H1 (cell line): ENCODE measurements at regions not wholly inside any gene's neighbourhood (a gene's known extent, or its start where the extent isn't known, plus 50 kb on each side); places are given as distances from the start of the nearest gene placed in this dataset.

Experiments
- CTCF ChIA-PET: fragments of 300-600 bp; sonication (Branson Sonifier 250); formaldehyde crosslinking; loops from one replicate; lab custom pipeline; 2021; ENCODE audit not compliant: partially characterized antibody; lab: Charles Lee
- POLR2A ChIA-PET: fragments of 300-600 bp; sonication (Branson Sonifier 250); formaldehyde crosslinking; loops from one replicate; lab custom pipeline; 2021; ENCODE audit warnings: inconsistent platforms; ENCODE audit not compliant: partially characterized antibody; lab: Charles Lee
- DNase-seq, 2 experiments: peaks; one replicate each; pipeline versions ENCODE4 v3.0.0 to v3.0.0-alpha.2; 2010 to 2022; ENCODE audit warnings: low spot score in 2 of 2, low read depth in 1 of 2, mixed read lengths in 1 of 2
- FAIRE-seq: peaks from 2 replicates; lab custom pipeline; 2011; peaks lifted over from hg19 to GRCh38; lab: Jason Lieb, UNC
- H2AFZ ChIP-seq: 2 replicates; pipeline ENCODE4 v1.8.1; 2012; ENCODE audit warnings: low read length, inconsistent platforms
- H2AK5ac ChIP-seq: 2 replicates; pipeline ENCODE4 v1.6.1; 2013; ENCODE audit warnings: low read depth, low read length
- H2BK120ac ChIP-seq: replicated peaks from 2 replicates; pipeline ENCODE3; 2013; ENCODE audit warnings: low read depth, low read length, inconsistent platforms
- H2BK12ac ChIP-seq: 2 replicates; pipeline ENCODE4 v1.6.1; 2013; ENCODE audit warnings: low read depth, low read length
- H2BK15ac ChIP-seq: 2 replicates; pipeline ENCODE4 v1.6.1; 2013; ENCODE audit warnings: low read length
- H2BK20ac ChIP-seq: 2 replicates; pipeline ENCODE4 v1.6.1; 2013; ENCODE audit warnings: low read length
- H2BK5ac ChIP-seq: 2 replicates; pipeline ENCODE4 v1.6.1; 2013; ENCODE audit warnings: low read depth, low read length
- H3K14ac ChIP-seq: 2 replicates; pipeline ENCODE4 v1.6.1; 2013; ENCODE audit warnings: inconsistent platforms; ENCODE audit not compliant: insufficient read length
- H3K18ac ChIP-seq: 2 replicates; pipeline ENCODE4 v1.6.1; 2013; ENCODE audit warnings: low read length; ENCODE audit errors: extremely low read depth
- H3K23ac ChIP-seq: 2 replicates; pipeline ENCODE4 v1.6.1; 2013; ENCODE audit warnings: inconsistent platforms; ENCODE audit not compliant: insufficient read length
- H3K23me2 ChIP-seq: 2 replicates; pipeline ENCODE4 v1.6.1; 2013; ENCODE audit warnings: low read depth, low read length
- H3K27ac ChIP-seq: 2 replicates; pipeline ENCODE4 v1.6.1; 2011; ENCODE audit warnings: low read depth, low read length, inconsistent platforms
- H3K27me3 ChIP-seq, 4 experiments: replicated peaks in 1 of 4; 1 replicate in 1 of 4; 2 replicates in 3 of 4; pipeline versions ENCODE4 v1.6.1 to v1.8.1; 2011 to 2013; ENCODE audit warnings: low read length in 3 of 4, mild to moderate bottlenecking in 3 of 4, inconsistent platforms in 2 of 4, mixed read lengths in 2 of 4, moderate library complexity in 1 of 4; ENCODE audit not compliant: control insufficient read depth in 3 of 4, insufficient read depth in 3 of 4; ENCODE audit errors: extremely low read depth in 1 of 4
- H3K36me3 ChIP-seq, 4 experiments: 2 replicates each; pipeline versions ENCODE4 v1.6.1 to v1.8.1; 2011 to 2013; ENCODE audit warnings: mild to moderate bottlenecking in 4 of 4, low read length in 3 of 4, moderate library complexity in 2 of 4, control low read depth in 1 of 4, inconsistent platforms in 1 of 4; ENCODE audit not compliant: insufficient read depth in 4 of 4, control insufficient read depth in 2 of 4
- H3K4ac ChIP-seq: replicated peaks from 2 replicates; pipeline ENCODE3; 2013; ENCODE audit warnings: low read length, low read depth, mixed read lengths, inconsistent platforms; ENCODE audit not compliant: insufficient read length
- H3K4me1 ChIP-seq, 4 experiments: replicated peaks in 1 of 4; 1 replicate in 1 of 4; 2 replicates in 3 of 4; pipeline versions ENCODE4 v1.6.1 to v1.8.1; 2011 to 2013; ENCODE audit warnings: low read length in 3 of 4, inconsistent platforms in 2 of 4, mixed read lengths in 1 of 4; ENCODE audit not compliant: insufficient read depth in 4 of 4, control insufficient read depth in 3 of 4
- H3K4me2 ChIP-seq, 2 experiments: 2 replicates each; pipeline versions ENCODE4 v1.6.1 to v1.8.1; 2011 to 2013; ENCODE audit warnings: low read depth in 2 of 2, low read length in 2 of 2, control low read depth in 1 of 2, inconsistent platforms in 1 of 2, mild to moderate bottlenecking in 1 of 2; ENCODE audit not compliant: insufficient read depth in 1 of 2
- H3K4me3 ChIP-seq, 4 experiments: fragments of 200-600, 300-600 bp in 1 of 4; sonication (generic), shearing (Covaris generic), sonication (Bioruptor Twin) in 1 of 4; 2 replicates each; pipeline versions ENCODE4 v1.5.1 to v1.8.1; 2011 to 2016; ENCODE audit warnings: low read length in 4 of 4, low read depth in 3 of 4, control low read depth in 2 of 4, inconsistent platforms in 2 of 4, mild to moderate bottlenecking in 2 of 4, mixed read lengths in 1 of 4, moderate library complexity in 1 of 4; ENCODE audit not compliant: insufficient read depth in 2 of 4; ENCODE audit errors: extremely low read depth in 1 of 4
- H3K56ac ChIP-seq: replicated peaks from 2 replicates; pipeline ENCODE3; 2013; ENCODE audit warnings: low read depth, mild to moderate bottlenecking, mixed read lengths, low read length, inconsistent platforms; ENCODE audit not compliant: insufficient read length
- H3K79me1 ChIP-seq: 2 replicates; pipeline ENCODE4 v1.6.1; 2013; ENCODE audit warnings: low read depth, low read length, control low read depth
- H3K79me2 ChIP-seq, 2 experiments: 2 replicates each; pipeline versions ENCODE4 v1.6.1 to v1.8.1; 2012 to 2013; ENCODE audit warnings: low read length in 2 of 2, mild to moderate bottlenecking in 2 of 2, inconsistent platforms in 1 of 2; ENCODE audit not compliant: insufficient read depth in 2 of 2, control insufficient read depth in 1 of 2
- H3K9ac ChIP-seq, 4 experiments: replicated peaks in 1 of 4; 1 replicate in 1 of 4; 2 replicates in 3 of 4; pipeline versions ENCODE4 v1.6.1 to v1.8.1; 2011 to 2013; ENCODE audit warnings: low read depth in 3 of 4, low read length in 3 of 4, control low read depth in 2 of 4, mild to moderate bottlenecking in 2 of 4, moderate library complexity in 2 of 4, inconsistent platforms in 1 of 4; ENCODE audit errors: extremely low read depth in 1 of 4
- H3K9me3 ChIP-seq, 2 experiments: 2 replicates each; pipeline versions ENCODE4 v1.6.1 to v1.8.1; 2012 to 2013; ENCODE audit warnings: mild to moderate bottlenecking in 2 of 2, moderate library complexity in 2 of 2, control low read depth in 1 of 2, inconsistent platforms in 1 of 2, low read depth in 1 of 2, low read length in 1 of 2, mixed read lengths in 1 of 2; ENCODE audit not compliant: insufficient read depth in 2 of 2
- H4K20me1 ChIP-seq, 2 experiments: replicated peaks in 1 of 2; 2 replicates each; pipeline versions ENCODE3 to v1.8.1; 2011 to 2013; ENCODE audit warnings: inconsistent platforms in 2 of 2, low read length in 2 of 2, mild to moderate bottlenecking in 1 of 2; ENCODE audit not compliant: insufficient read depth in 2 of 2, control insufficient read depth in 1 of 2
- H4K5ac ChIP-seq: 2 replicates; pipeline ENCODE4 v1.6.1; 2013; ENCODE audit warnings: low read length, low read depth, mixed read lengths, inconsistent platforms; ENCODE audit not compliant: insufficient read length
- H4K8ac ChIP-seq: 2 replicates; pipeline ENCODE4 v1.8.0; 2013; ENCODE audit warnings: mild to moderate bottlenecking, moderate library complexity, low read length, inconsistent platforms; ENCODE audit not compliant: insufficient read depth; ENCODE audit errors: extremely low read depth
- H4K91ac ChIP-seq: replicated peaks from 2 replicates; pipeline ENCODE3; 2013; ENCODE audit warnings: low read length, mixed read lengths, inconsistent platforms; ENCODE audit not compliant: insufficient read length
- WGBS, 2 experiments: shearing (Covaris generic) in 1 of 2; methylation state at CpG; one replicate each; pipeline versions ENCODE4 v1.1.6 to v1.1.7; 2013 to 2015; ENCODE audit warnings: low lambda C conversion rate in 2 of 2, mixed read lengths in 2 of 2, inconsistent platforms in 1 of 2, low coverage in 1 of 2, missing lambda C conversion rate in 1 of 2; ENCODE audit not compliant: insufficient replicate concordance in 2 of 2, insufficient coverage in 1 of 2, insufficient read length in 1 of 2; ENCODE audit errors: extremely low coverage in 1 of 2, missing lambda C conversion rate in 1 of 2; 5-methylcytosine and 5-hydroxymethylcytosine counted together
- TF ChIP-seq, protein P1 (sequence below): IDR thresholded peaks from 2 replicates; pipeline ENCODE4 v1.6.1; 2011; ENCODE audit warnings: low read length, improper control_type of control experiment

GRCh38 chr16:14375132-14375491 lies 254.9 kb downstream of the PARN start:
- ChIA-PET CTCF (interaction anchor here (0.8 to 1.2 kb wide), 3 partner anchors 8 to 226 kb away, joined by 3 to 4 read pairs (median 4); no protein-coding TSS in a partner anchor), POLR2A (interaction anchor here (1.3 kb wide), 1 partner anchor 89 kb away, joined by 4 read pairs; no protein-coding TSS in a partner anchor)
- no peak overlapping the region for H3K23ac ChIP-seq
- FAIRE-seq (no peak), DNase-seq (no peak)
- H3K9me3 ChIP-seq = no peaks in the 10 kb centered on the region
- no peaks in the 10 kb centered on the region for H3K36me3 ChIP-seq
- H2AK5ac ChIP-seq = no peak overlapping the region
- no peak overlapping the region for H3K4me3 ChIP-seq
- no peak overlapping the region for H2BK5ac ChIP-seq
- H3K79me1 ChIP-seq = no peaks in the 10 kb centered on the region
- H3K4ac ChIP-seq = no peak overlapping the region
- H2BK12ac ChIP-seq = no peak overlapping the region
- H3K56ac ChIP-seq = no peak overlapping the region
- no peak overlapping the region for H3K14ac ChIP-seq
- H4K8ac ChIP-seq = no peak overlapping the region
- no peaks in the 10 kb centered on the region for H3K27me3 ChIP-seq
- H2BK15ac ChIP-seq = no peak overlapping the region
- no peak overlapping the region for H3K18ac ChIP-seq
- no peaks in the 10 kb centered on the region for H4K20me1 ChIP-seq
- no peak overlapping the region for H2AFZ ChIP-seq
- H3K27ac ChIP-seq = no peak overlapping the region
- TF ChIP-seq, protein P1, sequence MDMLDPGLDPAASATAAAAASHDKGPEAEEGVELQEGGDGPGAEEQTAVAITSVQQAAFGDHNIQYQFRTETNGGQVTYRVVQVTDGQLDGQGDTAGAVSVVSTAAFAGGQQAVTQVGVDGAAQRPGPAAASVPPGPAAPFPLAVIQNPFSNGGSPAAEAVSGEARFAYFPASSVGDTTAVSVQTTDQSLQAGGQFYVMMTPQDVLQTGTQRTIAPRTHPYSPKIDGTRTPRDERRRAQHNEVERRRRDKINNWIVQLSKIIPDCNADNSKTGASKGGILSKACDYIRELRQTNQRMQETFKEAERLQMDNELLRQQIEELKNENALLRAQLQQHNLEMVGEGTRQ = no peak
- no peak overlapping the region for H2BK120ac ChIP-seq
- H3K23me2 ChIP-seq = no peaks in the 10 kb centered on the region
- peaks cover 0 to 4% (median 2%) of the 10 kb centered on the region in 4 experiments; a peak in 3 of 7 replicates for H3K4me1 ChIP-seq
- H2BK20ac ChIP-seq = no peak overlapping the region
- H3K79me2 ChIP-seq = no peaks in the 10 kb centered on the region
- no peak overlapping the region for H3K4me2 ChIP-seq
- 97% methylated on average over 8 of the region's 8 CpGs; no CpG with 5 or more reads in 1 of the 2 experiments for WGBS, 2 experiments
- no peak overlapping the region for H3K9ac ChIP-seq
- H4K91ac ChIP-seq = no peak overlapping the region
- no peak overlapping the region for H4K5ac ChIP-seq
